Neural cell (in vitro differentiated cells): ENCODE measurements at regions not wholly inside any gene's neighbourhood (a gene's known extent, or its start where the extent isn't known, plus 50 kb on each side); places are given as distances from the start of the nearest gene placed in this dataset.

Experiments
- H2AFZ ChIP-seq: fragments of 200-600, 300-800 bp; sonication (generic), shearing (Covaris generic); 2 replicates; pipeline ENCODE4 v1.6.0; 2014; ENCODE audit warnings: low read depth, mild to moderate bottlenecking, antibody characterized with exemption, low read length, moderate library complexity
- H3F3A ChIP-seq: fragments of 200-600 bp; shearing (Covaris generic); 2 replicates; pipeline ENCODE4 v1.6.1; 2016; ENCODE audit warnings: mild to moderate bottlenecking, moderate library complexity, mixed read lengths, antibody characterized with exemption, low read length; ENCODE audit not compliant: insufficient read depth, poor library complexity, severe bottlenecking
- H3K27ac ChIP-seq: fragments of 200-600, 300-800 bp; sonication (generic), shearing (Covaris generic); 2 replicates; pipeline ENCODE4 v1.5.1; 2014; ENCODE audit warnings: mild to moderate bottlenecking, low read length, moderate library complexity
- H3K27me3 ChIP-seq: fragments of 300-800, 200-600 bp; sonication (generic), shearing (Covaris generic); 2 replicates; pipeline ENCODE4 v1.6.0; 2014; ENCODE audit warnings: mild to moderate bottlenecking, low read depth, low read length, moderate library complexity; ENCODE audit not compliant: insufficient read depth
- H3K36me3 ChIP-seq: fragments of 300-800, 200-600 bp; sonication (generic), shearing (Covaris generic); 2 replicates; pipeline ENCODE4 v1.5.1; 2014; ENCODE audit warnings: mild to moderate bottlenecking, antibody characterized with exemption, low read length, moderate library complexity; ENCODE audit not compliant: insufficient read depth
- H3K4me2 ChIP-seq: fragments of 300-800, 200-600 bp; sonication (generic), shearing (Covaris generic); 2 replicates; pipeline ENCODE4 v1.6.0; 2014; ENCODE audit warnings: mild to moderate bottlenecking, low read length
- H3K4me3 ChIP-seq: fragments of 300-800, 200-600 bp; sonication (generic), shearing (Covaris generic); 2 replicates; pipeline ENCODE4 v1.5.1; 2014; ENCODE audit warnings: mild to moderate bottlenecking, low read length, moderate library complexity
- H3K79me2 ChIP-seq: fragments of 200-600 bp; shearing (Covaris generic); replicated peaks from 2 replicates; pipeline ENCODE4 v1.6.0; 2014; ENCODE audit warnings: mild to moderate bottlenecking, low read length, moderate library complexity; ENCODE audit not compliant: insufficient read depth
- H3K9ac ChIP-seq: fragments of 300-800, 200-600 bp; sonication (generic), shearing (Covaris generic); 2 replicates; pipeline ENCODE4 v1.6.1; 2016; ENCODE audit warnings: mild to moderate bottlenecking, low read length, mixed read lengths
- H3K9me2 ChIP-seq: fragments of 200-600 bp; shearing (Covaris generic); 2 replicates; pipeline ENCODE4 v1.6.1; 2016; ENCODE audit warnings: mild to moderate bottlenecking, low read length, mixed read lengths; ENCODE audit not compliant: insufficient read depth
- H3K9me3 ChIP-seq: fragments of 200-600, 300-800 bp; sonication (generic), shearing (Covaris generic); 2 replicates; pipeline ENCODE4 v1.6.1; 2016; ENCODE audit warnings: mild to moderate bottlenecking, mixed run types, low read length, moderate library complexity, mixed read lengths
- H4K20me1 ChIP-seq: fragments of 200-600 bp; shearing (Covaris generic); 2 replicates; pipeline ENCODE4 v1.6.1; 2016; ENCODE audit warnings: mild to moderate bottlenecking, mixed run types; ENCODE audit not compliant: insufficient read depth
- CTCF ChIP-seq: fragments of 450-650 bp; IDR thresholded peaks from 2 replicates; pipeline ENCODE4 v1.5.1; 2014; ENCODE audit warnings: antibody characterized with exemption, mild to moderate bottlenecking, moderate library complexity; ENCODE audit not compliant: poor library complexity, severe bottlenecking
- EP300 ChIP-seq: fragments of 450-650 bp; conservative IDR thresholded peaks from 2 replicates; pipeline ENCODE4 v1.6.1; 2014; ENCODE audit warnings: antibody characterized with exemption, mild to moderate bottlenecking, moderate library complexity; ENCODE audit not compliant: poor library complexity, severe bottlenecking
- EZH2 ChIP-seq: fragments of 200-600, 300-800 bp; shearing (Covaris generic), sonication (generic); IDR thresholded peaks from 2 replicates; pipeline ENCODE4 v1.6.1; 2014; ENCODE audit warnings: antibody characterized with exemption, low read length, borderline replicate concordance, mild to moderate bottlenecking; ENCODE audit not compliant: insufficient read depth, poor library complexity, severe bottlenecking
- MXI1 ChIP-seq: fragments of 450-650 bp; conservative IDR thresholded peaks from 2 replicates; pipeline ENCODE4 v1.6.1; 2014; ENCODE audit warnings: antibody characterized with exemption, mild to moderate bottlenecking; ENCODE audit not compliant: poor library complexity, severe bottlenecking
- POLR2AphosphoS5 ChIP-seq: IDR thresholded peaks from 2 replicates; pipeline ENCODE4 v1.6.1; 2012
- RAD21 ChIP-seq: fragments of 450-650 bp; conservative IDR thresholded peaks from 2 replicates; pipeline ENCODE4 v1.6.1; 2014; ENCODE audit warnings: antibody characterized with exemption, mild to moderate bottlenecking, moderate library complexity
- REST ChIP-seq: IDR thresholded peaks from 2 replicates; pipeline ENCODE4 v1.6.1; 2012; ENCODE audit warnings: borderline replicate concordance
- SMC3 ChIP-seq: fragments of 450-650 bp; conservative IDR thresholded peaks from 2 replicates; pipeline ENCODE4 v1.6.1; 2014; ENCODE audit warnings: antibody characterized with exemption, mild to moderate bottlenecking, moderate library complexity; ENCODE audit not compliant: poor library complexity
- TAF1 ChIP-seq: IDR thresholded peaks from 2 replicates; pipeline ENCODE4 v1.6.1; 2012; ENCODE audit warnings: low read depth

DNA sequence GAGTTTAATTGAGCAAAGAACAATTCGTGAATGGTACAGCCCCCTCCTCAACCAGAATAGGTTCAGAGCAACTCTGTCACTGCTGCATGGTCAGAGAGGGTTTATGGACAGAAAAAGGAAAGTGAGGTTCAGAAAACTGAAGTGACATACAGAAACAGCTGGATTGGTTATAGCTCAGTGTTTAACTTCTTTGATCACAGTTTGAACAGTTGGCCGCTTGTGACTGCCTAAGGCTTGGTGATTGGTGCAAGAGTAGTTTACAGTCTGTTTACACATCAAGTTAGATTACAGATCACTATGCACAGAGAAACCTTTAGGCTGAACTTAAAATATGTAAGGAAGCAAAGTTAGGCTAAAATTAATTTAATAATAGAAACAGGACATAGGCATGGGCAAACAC, 459.2 kb downstream of the KCNJ3 start:
- Histone ChIP-seq H3K27me3 (no peaks in the 10 kb centered on the region), H3K27ac (no peak overlapping the region), H2AFZ (no peak overlapping the region), H4K20me1 (no peaks in the 10 kb centered on the region), H3K4me2 (no peak overlapping the region), H3K9me3 (no peaks in the 10 kb centered on the region), H3K36me3 (no peaks in the 10 kb centered on the region), H3F3A (no peaks in the 10 kb centered on the region), H3K79me2 (no peaks in the 10 kb centered on the region), H3K9ac (no peak overlapping the region), H3K9me2 (no peaks in the 10 kb centered on the region), H3K4me3 (no peak overlapping the region)
- TF ChIP-seq REST (no peak), MXI1 (no peak)

DNA sequence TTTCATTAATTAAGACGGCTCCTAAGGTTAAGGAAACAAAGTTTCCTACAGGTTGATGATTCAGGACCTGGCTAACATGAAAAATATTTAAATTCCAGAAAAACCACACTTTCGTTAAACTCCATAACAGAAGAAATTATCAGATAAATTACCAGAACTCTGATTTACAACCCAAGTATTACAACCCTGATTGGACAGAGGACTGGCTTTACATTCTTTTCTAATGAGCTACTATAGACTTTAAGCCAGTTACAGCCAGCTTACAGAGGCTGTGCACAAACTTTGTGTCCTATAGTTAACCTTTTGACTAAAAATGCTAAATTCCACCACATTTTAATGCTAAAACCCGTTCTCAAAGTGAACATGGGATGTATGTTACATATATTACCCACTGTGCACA, 458.6 kb downstream of the KCNJ3 start:
- Histone ChIP-seq H2AFZ (no peak overlapping the region), H3K9me3 (no peaks in the 10 kb centered on the region), H4K20me1 (no peaks in the 10 kb centered on the region), H3K27me3 (no peaks in the 10 kb centered on the region), H3K9ac (no peak overlapping the region), H3K79me2 (no peaks in the 10 kb centered on the region), H3F3A (no peaks in the 10 kb centered on the region), H3K27ac (no peak overlapping the region), H3K4me2 (no peak overlapping the region), H3K9me2 (no peaks in the 10 kb centered on the region), H3K36me3 (no peaks in the 10 kb centered on the region), H3K4me3 (no peak overlapping the region)
- no peak for TF ChIP-seq TAF1
- no peak for TF ChIP-seq SMC3
- TF ChIP-seq POLR2AphosphoS5 = no peak
- no peak for TF ChIP-seq EZH2
- no peak for TF ChIP-seq REST
- TF ChIP-seq MXI1 = no peak
- no peak for TF ChIP-seq EP300
- no peak for TF ChIP-seq RAD21
- no peak for TF ChIP-seq CTCF
